ENCODE measurements at regions not wholly inside any gene's neighbourhood (a gene's known extent, or its start where the extent isn't known, plus 50 kb on each side); places are given as distances from the start of the nearest gene placed in this dataset.

DNA sequence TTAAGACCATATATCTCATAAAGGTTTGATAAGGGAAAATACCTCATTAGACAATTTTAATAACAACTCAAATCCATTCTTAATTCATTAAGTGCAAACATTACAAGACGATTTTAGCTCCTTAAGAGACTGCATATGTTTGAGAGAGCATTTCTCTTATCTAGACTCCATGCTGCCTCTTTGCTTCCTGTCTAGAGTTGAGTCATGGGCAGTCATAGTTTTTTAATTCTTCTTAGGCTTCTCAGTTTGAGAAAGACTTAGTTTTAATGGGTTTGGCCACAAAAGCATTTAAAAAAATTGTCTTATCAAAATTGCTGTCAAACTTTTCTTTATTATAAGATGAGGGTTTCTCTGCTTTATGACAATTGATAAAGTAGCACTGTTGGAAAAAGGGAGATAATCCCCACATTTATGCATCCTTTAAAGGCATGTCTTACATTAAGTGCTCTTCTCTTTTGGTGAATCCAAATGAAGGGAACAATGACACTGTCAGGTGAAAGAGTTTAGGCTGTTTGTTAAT lies 713.4 kb downstream of the PCDH18 start:
- H3K4me2 ChIP-seq (ENCODE audit: low read length) = no peak overlapping the region

DNA sequence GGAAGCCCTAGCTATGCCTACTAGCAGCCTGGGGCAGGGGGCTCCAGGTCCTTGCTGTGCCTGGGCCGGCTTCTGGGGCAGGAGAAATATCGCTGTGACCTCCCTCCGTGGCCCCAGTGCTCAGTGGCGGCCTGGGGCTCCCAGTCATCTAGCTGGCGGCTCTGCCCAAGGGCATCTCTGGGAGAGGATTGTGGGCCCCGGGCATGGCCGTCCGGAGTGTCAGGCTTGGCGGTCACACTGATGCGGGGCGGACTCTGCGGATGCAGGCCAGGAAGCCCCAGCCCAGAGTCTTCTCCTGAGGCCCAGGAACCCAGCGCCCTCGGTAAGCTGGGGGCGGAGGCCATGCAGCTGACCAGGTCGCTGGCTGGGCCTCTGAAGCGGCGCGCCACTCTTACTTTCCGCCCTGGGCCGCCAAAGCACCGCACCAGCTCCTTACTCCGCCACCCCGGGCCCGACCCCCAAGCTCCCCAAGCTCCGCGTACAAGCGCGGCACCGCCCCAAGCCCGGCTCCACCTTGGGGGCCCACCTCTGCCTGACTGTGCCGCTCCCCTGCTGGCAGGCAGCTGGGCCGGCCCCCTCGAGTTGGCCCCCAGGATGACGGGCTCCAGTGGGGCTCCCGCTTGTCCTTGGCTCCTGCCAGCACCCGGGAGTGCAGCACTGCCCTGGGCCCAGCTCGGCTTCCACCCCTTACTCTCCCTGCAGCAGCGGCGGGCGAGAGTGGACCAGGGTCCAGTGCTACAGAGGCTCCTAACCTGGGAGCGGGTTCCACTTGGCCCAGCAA lies 720.0 kb downstream of the PCDH18 start:
- H3K36me3 ChIP-seq (ENCODE audit: control insufficient read depth, low read length) = no peaks in the 10 kb centered on the region
- no peaks in the 10 kb centered on the region for H3K4me1 ChIP-seq (ENCODE audit: control insufficient read depth, low read length)
- no peaks in the 10 kb centered on the region for H3K9me2 ChIP-seq (replicated peaks; ENCODE audit: control insufficient read depth, low read length)
- no peaks in the 10 kb centered on the region; the same call in 1 of the 2 replicates for H3K9me3 ChIP-seq (ENCODE audit: control insufficient read depth, insufficient read depth, low read length)
- no peak overlapping the region for H3K27ac ChIP-seq (ENCODE audit: low read depth, low read length)
- no peak overlapping the region for H3K4me3 ChIP-seq (ENCODE audit: low read length)
- no peaks in the 10 kb centered on the region for H3F3A ChIP-seq (ENCODE audit: control insufficient read depth, insufficient read depth)
- no peaks in the 10 kb centered on the region for H4K20me1 ChIP-seq (ENCODE audit: control insufficient read depth, insufficient read depth, low read depth, low read length)
- H3K27me3 ChIP-seq (ENCODE audit: control insufficient read depth, low read length) = no peaks in the 10 kb centered on the region
- TF ChIP-seq, protein P1, sequence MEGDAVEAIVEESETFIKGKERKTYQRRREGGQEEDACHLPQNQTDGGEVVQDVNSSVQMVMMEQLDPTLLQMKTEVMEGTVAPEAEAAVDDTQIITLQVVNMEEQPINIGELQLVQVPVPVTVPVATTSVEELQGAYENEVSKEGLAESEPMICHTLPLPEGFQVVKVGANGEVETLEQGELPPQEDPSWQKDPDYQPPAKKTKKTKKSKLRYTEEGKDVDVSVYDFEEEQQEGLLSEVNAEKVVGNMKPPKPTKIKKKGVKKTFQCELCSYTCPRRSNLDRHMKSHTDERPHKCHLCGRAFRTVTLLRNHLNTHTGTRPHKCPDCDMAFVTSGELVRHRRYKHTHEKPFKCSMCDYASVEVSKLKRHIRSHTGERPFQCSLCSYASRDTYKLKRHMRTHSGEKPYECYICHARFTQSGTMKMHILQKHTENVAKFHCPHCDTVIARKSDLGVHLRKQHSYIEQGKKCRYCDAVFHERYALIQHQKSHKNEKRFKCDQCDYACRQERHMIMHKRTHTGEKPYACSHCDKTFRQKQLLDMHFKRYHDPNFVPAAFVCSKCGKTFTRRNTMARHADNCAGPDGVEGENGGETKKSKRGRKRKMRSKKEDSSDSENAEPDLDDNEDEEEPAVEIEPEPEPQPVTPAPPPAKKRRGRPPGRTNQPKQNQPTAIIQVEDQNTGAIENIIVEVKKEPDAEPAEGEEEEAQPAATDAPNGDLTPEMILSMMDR (IDR thresholded peaks at IDR 0.05; ENCODE audit: low read depth, low read length, poor library complexity, severe bottlenecking) = no peak
- TF ChIP-seq EZH2phosphoT487 (IDR thresholded peaks at IDR 0.05; ENCODE audit: borderline replicate concordance, low read length) = no peak
- no peaks in the 10 kb centered on the region for H3K79me2 ChIP-seq (ENCODE audit: control insufficient read depth, low read length)
- no peak overlapping the region for H3K4me2 ChIP-seq (ENCODE audit: low read length)

More for the DNA sequence above, 713.4 kb downstream of the PCDH18 start:
- no peaks in the 10 kb centered on the region for H3K9me3 ChIP-seq (ENCODE audit: control insufficient read depth, insufficient read depth, low read length)
- H3K27ac ChIP-seq (ENCODE audit: low read depth, low read length) = no peak overlapping the region
- no peak overlapping the region for H3K4me3 ChIP-seq (ENCODE audit: low read length)
- no peaks in the 10 kb centered on the region for H3K9me2 ChIP-seq (replicated peaks; ENCODE audit: control insufficient read depth, low read length)
- H3K36me3 ChIP-seq (ENCODE audit: control insufficient read depth, low read length) = no peaks in the 10 kb centered on the region
- H3K27me3 ChIP-seq (ENCODE audit: control insufficient read depth, low read length) = no peaks in the 10 kb centered on the region
- H3K79me2 ChIP-seq (ENCODE audit: control insufficient read depth, low read length) = no peaks in the 10 kb centered on the region
- no peaks in the 10 kb centered on the region for H3F3A ChIP-seq (ENCODE audit: control insufficient read depth, insufficient read depth)
- H3K4me1 ChIP-seq (ENCODE audit: control insufficient read depth, low read length) = no peaks in the 10 kb centered on the region
- no peaks in the 10 kb centered on the region for H4K20me1 ChIP-seq (ENCODE audit: control insufficient read depth, insufficient read depth, low read depth, low read length)
- TF ChIP-seq, protein P1 (IDR thresholded peaks at IDR 0.05; ENCODE audit: low read depth, low read length, poor library complexity, severe bottlenecking) = no peak
- no peak for TF ChIP-seq EZH2phosphoT487 (IDR thresholded peaks at IDR 0.05; ENCODE audit: borderline replicate concordance, low read length)

DNA sequence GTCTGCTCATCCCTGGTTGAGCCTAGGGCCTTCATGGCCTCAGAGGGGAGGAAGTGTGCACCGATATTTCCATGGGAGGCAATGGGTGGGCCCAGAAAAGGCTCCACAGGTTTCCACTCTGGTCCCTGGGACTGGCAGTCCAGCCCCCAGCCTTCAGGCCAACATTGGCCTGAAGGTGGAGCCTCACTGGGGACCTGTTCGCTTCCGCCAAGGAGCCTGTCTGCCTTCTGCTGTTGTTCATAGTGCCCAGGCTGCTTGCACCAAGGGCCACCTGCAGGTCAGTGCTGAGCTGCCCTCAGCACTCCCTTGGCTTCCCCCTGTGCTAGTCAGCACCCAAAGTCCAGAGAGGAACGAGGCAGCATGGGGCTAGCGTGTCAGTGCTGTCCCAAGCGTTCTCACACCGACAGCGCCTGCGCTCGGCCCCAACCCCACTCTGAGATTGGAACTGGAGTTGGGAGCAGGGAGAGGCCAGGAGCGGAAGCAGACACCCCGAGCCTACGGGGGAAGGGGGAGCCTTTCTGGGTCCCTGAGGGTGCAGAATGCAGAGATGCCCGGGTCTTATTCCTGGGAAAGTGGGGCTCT lies 720.7 kb downstream of the PCDH18 start:
- no peaks in the 10 kb centered on the region for H4K20me1 ChIP-seq (ENCODE audit: control insufficient read depth, insufficient read depth, low read depth, low read length)
- H3K36me3 ChIP-seq (ENCODE audit: control insufficient read depth, low read length) = no peaks in the 10 kb centered on the region
- no peaks in the 10 kb centered on the region for H3K9me2 ChIP-seq (replicated peaks; ENCODE audit: control insufficient read depth, low read length)
- H3K9me3 ChIP-seq (ENCODE audit: control insufficient read depth, insufficient read depth, low read length) = no peaks in the 10 kb centered on the region; the same call in 1 of the 2 replicates
- no peak overlapping the region for H3K27ac ChIP-seq (ENCODE audit: low read depth, low read length)
- H3F3A ChIP-seq (ENCODE audit: control insufficient read depth, insufficient read depth) = no peaks in the 10 kb centered on the region
- TF ChIP-seq EZH2phosphoT487 (IDR thresholded peaks at IDR 0.05; ENCODE audit: borderline replicate concordance, low read length) = no peak
- TF ChIP-seq, protein P1 (IDR thresholded peaks at IDR 0.05; ENCODE audit: low read depth, low read length, poor library complexity, severe bottlenecking) = no peak
- no peaks in the 10 kb centered on the region for H3K27me3 ChIP-seq (ENCODE audit: control insufficient read depth, low read length)
- H3K4me3 ChIP-seq (ENCODE audit: low read length) = no peak overlapping the region
- H3K4me1 ChIP-seq (ENCODE audit: control insufficient read depth, low read length) = no peaks in the 10 kb centered on the region
- H3K4me2 ChIP-seq (ENCODE audit: low read length) = no peak overlapping the region
- H3K79me2 ChIP-seq (ENCODE audit: control insufficient read depth, low read length) = no peaks in the 10 kb centered on the region
